Panc1 (cell line): ENCODE measurements at regions not wholly inside any gene's neighbourhood (a gene's known extent, or its start where the extent isn't known, plus 50 kb on each side); places are given as distances from the start of the nearest gene placed in this dataset.

ENCODE experiments used
- ATAC-seq: fragments of 200-7000 bp; cut with Tn5 transposase; 2 replicates; pipeline ENCODE4 v1.9.1; 2020; ENCODE audit warnings: mild to moderate bottlenecking, moderate library complexity
- BruUV-seq: library from RNA; stranded (reverse); fragments of 400-500 nt; replicated peaks from 2 replicates; lab custom pipeline; 2021; lab: Mats Ljungman, UMichigan
- CTCF ChIA-PET: fragments of 300-600 bp; sonication (Branson Sonifier 250); formaldehyde crosslinking; loops from one replicate; lab custom pipeline; 2022; ENCODE audit warnings: antibody characterized with exemption; lab: Charles Lee
- POLR2A ChIA-PET: fragments of 300-600 bp; sonication (Branson Sonifier 250); formaldehyde crosslinking; loops from one replicate; lab custom pipeline; 2022; ENCODE audit warnings: antibody characterized with exemption; lab: Charles Lee
- DNase-seq: peaks from one replicate; pipeline ENCODE4 v3.0.0-alpha.2; 2010; ENCODE audit warnings: low read depth, low spot score
- H3K27ac ChIP-seq: 2 replicates; pipeline ENCODE4 v1.5.1; 2011; ENCODE audit warnings: mild to moderate bottlenecking, low read length, inconsistent platforms
- H3K27me3 ChIP-seq: fragments of 200-500 bp; sonication (Bioruptor generic); 2 replicates; pipeline ENCODE4 v1.6.0; 2014; ENCODE audit warnings: low read length, inconsistent platforms; ENCODE audit not compliant: control insufficient read depth, insufficient read depth
- H3K36me3 ChIP-seq: fragments of 200-500 bp; sonication (Bioruptor generic); 2 replicates; pipeline ENCODE4 v1.5.1; 2014; ENCODE audit warnings: inconsistent platforms, mild to moderate bottlenecking, low read length, moderate library complexity; ENCODE audit not compliant: control insufficient read depth, insufficient read depth
- H3K4me1 ChIP-seq: 2 replicates; pipeline ENCODE4 v1.5.1; 2011; ENCODE audit warnings: inconsistent platforms, mild to moderate bottlenecking, low read length, moderate library complexity; ENCODE audit not compliant: control insufficient read depth, insufficient read depth
- H3K4me3 ChIP-seq, 2 experiments: 2 replicates each; pipeline ENCODE4 v1.5.1; 2011 to 2012; ENCODE audit warnings: low read depth in 2 of 2, low read length in 2 of 2, mild to moderate bottlenecking in 2 of 2, inconsistent platforms in 1 of 2, moderate library complexity in 1 of 2
- H3K9me3 ChIP-seq: fragments of 200-500 bp; sonication (Bioruptor generic); 2 replicates; pipeline ENCODE4 v1.5.1; 2014; ENCODE audit warnings: low read depth, mild to moderate bottlenecking, inconsistent platforms, low read length, moderate library complexity; ENCODE audit not compliant: control insufficient read depth, insufficient read depth
- POLR2AphosphoS5 ChIP-seq: IDR thresholded peaks from 2 replicates; pipeline ENCODE4 v1.6.1; 2012; ENCODE audit warnings: mild to moderate bottlenecking, low read depth, low read length, moderate library complexity
- SIN3A ChIP-seq: IDR thresholded peaks from 2 replicates; pipeline ENCODE4 v1.6.1; 2012; ENCODE audit warnings: low read depth, mild to moderate bottlenecking, low read length, moderate library complexity, borderline replicate concordance; ENCODE audit not compliant: insufficient read depth
- TCF7L2 ChIP-seq: IDR thresholded peaks from 2 replicates; pipeline ENCODE4 v1.6.1; 2011; ENCODE audit warnings: mild to moderate bottlenecking, low read depth, low read length, inconsistent platforms
- in situ Hi-C: cut with HindIII; loops from 2 replicates; pipeline ENCODE4 v1.10.0; 2016; ENCODE audit warnings: low sequenced_read_pairs, low pct_unique_long_range_greater_than_20kb
- intact Hi-C: fragments of 100-400 bp; cut with micrococcal nuclease; formaldehyde crosslinking; loops from one replicate; pipeline ENCODE4 v1.10.0; 2022; ENCODE audit not compliant: unreplicated experiment
- TF ChIP-seq, protein P1 (sequence below): fragments of 450-650 bp; IDR thresholded peaks from 2 replicates; pipeline ENCODE4 v1.5.1; 2017; ENCODE audit warnings: mild to moderate bottlenecking
- TF ChIP-seq, protein P2 (sequence below), 2 experiments: IDR thresholded peaks; 2 replicates each; pipeline ENCODE4 v1.6.1; 2011 to 2012; ENCODE audit warnings: low read depth in 2 of 2, control low read depth in 1 of 2, low read length in 1 of 2, mild to moderate bottlenecking in 1 of 2, moderate library complexity in 1 of 2; ENCODE audit not compliant: insufficient read depth in 1 of 2

DNA sequence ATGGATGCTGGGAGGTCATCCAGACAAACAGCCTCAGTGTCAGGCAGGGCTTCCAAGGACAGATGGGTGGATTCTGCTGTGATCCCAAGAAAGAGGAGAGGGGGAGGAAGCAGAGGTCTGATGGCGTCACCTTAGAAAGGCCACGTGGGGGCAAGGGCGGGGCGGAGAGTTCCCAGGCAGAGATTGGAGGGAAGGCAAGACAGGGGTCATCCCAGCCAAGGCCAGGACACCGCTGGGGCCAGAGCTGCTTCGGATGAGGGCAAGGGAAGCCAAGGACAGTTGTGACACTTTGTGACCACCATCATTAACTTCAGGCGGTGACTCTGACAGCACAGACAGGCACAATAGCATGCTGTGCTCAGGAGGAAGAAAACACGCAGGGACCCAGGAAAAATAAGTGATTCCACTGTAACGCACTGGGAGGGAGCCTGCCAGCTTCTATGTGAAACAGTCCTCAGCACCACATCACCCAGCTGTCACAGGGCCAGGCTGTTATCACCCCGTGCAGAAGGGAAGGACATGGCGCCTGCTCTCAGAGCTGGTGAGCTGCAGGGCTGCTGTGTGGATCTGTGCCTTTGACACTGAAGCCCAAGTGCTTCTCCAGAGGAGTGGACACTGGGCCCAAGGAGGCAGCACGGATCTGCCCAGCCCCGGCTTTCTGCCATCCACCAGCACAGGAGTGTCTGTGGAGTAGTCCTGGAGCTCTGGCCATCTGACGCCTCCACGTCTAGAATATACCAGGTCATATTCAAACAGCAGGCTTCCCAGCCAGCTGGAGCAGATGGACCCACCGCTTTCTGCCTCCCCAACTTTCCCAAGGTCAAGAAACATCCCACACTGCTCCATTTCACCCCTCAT lies 204.1 kb downstream of the NDUFA10 start:
- CTCF ChIA-PET: no interaction called here
- H3K36me3 ChIP-seq: no peaks in the 10 kb centered on the region
- ATAC-seq (peak; percentile 11; the same call in 1 of the 2 replicates), DNase-seq (no peak)
- BruUV-seq: no TSS peak
- in situ Hi-C loops (no loop called here), intact Hi-C loops (no loop called here)
- no peaks in the 10 kb centered on the region for H3K9me3 ChIP-seq
- no peaks in the 10 kb centered on the region for H3K27me3 ChIP-seq
- H3K4me1 ChIP-seq: 0 out of 2 replicates have a peak, but pooled peaks cover 3% of the 10 kb centered on the region
- H3K4me3 ChIP-seq: no peak overlapping the region
- POLR2A ChIA-PET: no interaction called here
- TF ChIP-seq, protein P1, sequence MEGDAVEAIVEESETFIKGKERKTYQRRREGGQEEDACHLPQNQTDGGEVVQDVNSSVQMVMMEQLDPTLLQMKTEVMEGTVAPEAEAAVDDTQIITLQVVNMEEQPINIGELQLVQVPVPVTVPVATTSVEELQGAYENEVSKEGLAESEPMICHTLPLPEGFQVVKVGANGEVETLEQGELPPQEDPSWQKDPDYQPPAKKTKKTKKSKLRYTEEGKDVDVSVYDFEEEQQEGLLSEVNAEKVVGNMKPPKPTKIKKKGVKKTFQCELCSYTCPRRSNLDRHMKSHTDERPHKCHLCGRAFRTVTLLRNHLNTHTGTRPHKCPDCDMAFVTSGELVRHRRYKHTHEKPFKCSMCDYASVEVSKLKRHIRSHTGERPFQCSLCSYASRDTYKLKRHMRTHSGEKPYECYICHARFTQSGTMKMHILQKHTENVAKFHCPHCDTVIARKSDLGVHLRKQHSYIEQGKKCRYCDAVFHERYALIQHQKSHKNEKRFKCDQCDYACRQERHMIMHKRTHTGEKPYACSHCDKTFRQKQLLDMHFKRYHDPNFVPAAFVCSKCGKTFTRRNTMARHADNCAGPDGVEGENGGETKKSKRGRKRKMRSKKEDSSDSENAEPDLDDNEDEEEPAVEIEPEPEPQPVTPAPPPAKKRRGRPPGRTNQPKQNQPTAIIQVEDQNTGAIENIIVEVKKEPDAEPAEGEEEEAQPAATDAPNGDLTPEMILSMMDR: no peak
- no peak for TF ChIP-seq SIN3A
- no peak for TF ChIP-seq TCF7L2
- TF ChIP-seq, protein P2, sequence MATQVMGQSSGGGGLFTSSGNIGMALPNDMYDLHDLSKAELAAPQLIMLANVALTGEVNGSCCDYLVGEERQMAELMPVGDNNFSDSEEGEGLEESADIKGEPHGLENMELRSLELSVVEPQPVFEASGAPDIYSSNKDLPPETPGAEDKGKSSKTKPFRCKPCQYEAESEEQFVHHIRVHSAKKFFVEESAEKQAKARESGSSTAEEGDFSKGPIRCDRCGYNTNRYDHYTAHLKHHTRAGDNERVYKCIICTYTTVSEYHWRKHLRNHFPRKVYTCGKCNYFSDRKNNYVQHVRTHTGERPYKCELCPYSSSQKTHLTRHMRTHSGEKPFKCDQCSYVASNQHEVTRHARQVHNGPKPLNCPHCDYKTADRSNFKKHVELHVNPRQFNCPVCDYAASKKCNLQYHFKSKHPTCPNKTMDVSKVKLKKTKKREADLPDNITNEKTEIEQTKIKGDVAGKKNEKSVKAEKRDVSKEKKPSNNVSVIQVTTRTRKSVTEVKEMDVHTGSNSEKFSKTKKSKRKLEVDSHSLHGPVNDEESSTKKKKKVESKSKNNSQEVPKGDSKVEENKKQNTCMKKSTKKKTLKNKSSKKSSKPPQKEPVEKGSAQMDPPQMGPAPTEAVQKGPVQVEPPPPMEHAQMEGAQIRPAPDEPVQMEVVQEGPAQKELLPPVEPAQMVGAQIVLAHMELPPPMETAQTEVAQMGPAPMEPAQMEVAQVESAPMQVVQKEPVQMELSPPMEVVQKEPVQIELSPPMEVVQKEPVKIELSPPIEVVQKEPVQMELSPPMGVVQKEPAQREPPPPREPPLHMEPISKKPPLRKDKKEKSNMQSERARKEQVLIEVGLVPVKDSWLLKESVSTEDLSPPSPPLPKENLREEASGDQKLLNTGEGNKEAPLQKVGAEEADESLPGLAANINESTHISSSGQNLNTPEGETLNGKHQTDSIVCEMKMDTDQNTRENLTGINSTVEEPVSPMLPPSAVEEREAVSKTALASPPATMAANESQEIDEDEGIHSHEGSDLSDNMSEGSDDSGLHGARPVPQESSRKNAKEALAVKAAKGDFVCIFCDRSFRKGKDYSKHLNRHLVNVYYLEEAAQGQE (IDR thresholded peaks at IDR 0.05; ENCODE audit: insufficient read depth in 1 of 2, low read depth in 2 of 2, low read length in 1 of 2): no peak
- TF ChIP-seq POLR2AphosphoS5: no peak
- H3K27ac ChIP-seq: no peak overlapping the region

DNA sequence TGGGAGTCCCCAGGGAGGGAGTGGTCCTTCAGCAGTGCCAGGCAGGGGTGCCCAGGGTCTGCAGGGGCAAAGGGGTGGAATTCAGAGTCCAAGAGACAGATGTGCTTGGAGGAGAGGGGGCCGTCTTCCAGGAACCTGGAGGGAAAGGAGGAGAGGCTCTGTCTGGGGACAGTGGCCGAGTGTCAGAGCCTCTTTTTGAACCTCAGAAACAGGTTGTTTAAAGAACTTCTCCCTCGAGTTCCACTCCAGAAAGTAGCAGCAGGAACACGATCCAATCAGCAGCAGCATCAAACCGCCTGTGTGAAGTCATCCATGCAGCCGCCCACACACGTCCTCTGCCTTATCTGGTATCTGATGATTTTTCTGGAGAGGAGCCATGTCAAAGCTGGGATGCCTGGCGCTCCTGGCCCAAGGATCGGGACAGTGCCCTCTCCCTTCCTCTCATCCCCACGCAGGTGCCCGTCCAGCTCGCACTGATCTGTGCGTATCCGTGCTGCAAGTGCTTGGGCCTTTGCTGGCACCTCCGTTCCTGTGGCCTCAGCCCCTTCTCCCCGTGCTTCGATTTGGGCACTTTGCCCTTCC lies 205.1 kb downstream of the NDUFA10 start:
- Histone ChIP-seq H3K27me3 (no peaks in the 10 kb centered on the region), H3K36me3 (no peaks in the 10 kb centered on the region), H3K4me1 (peaks cover 13% of the 10 kb centered on the region), H3K9me3 (no peaks in the 10 kb centered on the region), H3K4me3 (no peak overlapping the region), H3K27ac (no peak overlapping the region)
- ATAC-seq: no peak
- intact Hi-C loops: no loop called here
- TF ChIP-seq, protein P2 (IDR thresholded peaks at IDR 0.05; ENCODE audit: insufficient read depth in 1 of 2, low read depth in 2 of 2, low read length in 1 of 2): no peak
- no peak for TF ChIP-seq SIN3A
- TF ChIP-seq POLR2AphosphoS5: no peak
- TF ChIP-seq, protein P1: no peak
- TF ChIP-seq TCF7L2: no peak
- CTCF ChIA-PET: no interaction called here
- BruUV-seq: no TSS peak
- POLR2A ChIA-PET: no interaction called here
- in situ Hi-C loops: no loop called here
- no peak for DNase-seq
